ENCODE measurements at regions not wholly inside any gene's neighbourhood (a gene's known extent, or its start where the extent isn't known, plus 50 kb on each side); places are given as distances from the start of the nearest gene placed in this dataset.

DNA sequence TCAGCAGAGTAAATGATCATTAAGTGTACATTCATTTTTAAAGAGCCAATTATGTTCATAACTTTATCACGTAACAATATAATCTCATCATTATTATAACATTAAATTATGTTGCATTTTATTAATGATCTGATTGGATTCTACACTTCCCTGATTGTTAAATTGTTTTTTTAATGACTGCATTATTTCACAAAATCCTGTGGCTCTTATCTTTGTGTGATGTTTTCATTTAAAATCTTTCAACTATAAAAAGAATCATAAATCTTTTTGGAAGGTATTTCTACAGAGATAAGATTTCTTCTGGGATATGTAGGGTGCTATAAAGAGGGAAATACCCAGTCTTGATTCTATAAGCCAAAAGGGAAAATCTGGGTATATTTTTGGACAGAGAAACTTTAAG, 101.7 kb downstream of the ZIC5 start:
- Histone ChIP-seq H3K4me1 (ENCODE audit: insufficient read depth, low read length) (no peaks in the 10 kb centered on the region), H3K36me3 (ENCODE audit: insufficient read depth, low read length) (no peaks in the 10 kb centered on the region), H3K9ac (ENCODE audit: low read length) (no peak overlapping the region), H3K27ac (ENCODE audit: low read depth, low read length) (no peak overlapping the region), H3K27me3 (ENCODE audit: control insufficient read depth in 1 of 2, insufficient read depth in 2 of 2, low read length in 2 of 2) (no peaks in the 10 kb centered on the region), H3K9me3 (ENCODE audit: low read length) (no peaks in the 10 kb centered on the region), H3K4me3 (ENCODE audit: low read depth in 1 of 2, low read length in 2 of 2) (no peak overlapping the region)

DNA sequence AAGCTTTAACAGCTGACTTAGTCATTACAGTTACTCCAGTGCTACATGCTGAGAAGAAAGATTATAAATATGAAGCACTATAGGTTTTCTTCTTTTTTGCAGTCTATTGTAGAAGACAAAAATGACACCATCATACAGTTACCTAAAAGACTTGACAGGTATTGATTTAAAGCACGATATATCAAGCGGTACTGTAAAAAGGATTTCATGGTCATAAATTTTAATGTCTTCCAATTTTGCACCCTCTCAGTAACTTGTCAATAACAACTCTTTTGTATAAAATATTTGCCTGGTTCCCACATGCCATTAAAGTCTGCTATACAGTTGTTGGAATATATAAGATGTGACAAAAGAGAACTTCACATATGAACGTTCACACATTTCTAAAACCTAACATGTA, 102.8 kb downstream of the ZIC5 start:
- Histone ChIP-seq H3K9me3 (ENCODE audit: low read length) (no peaks in the 10 kb centered on the region), H3K36me3 (ENCODE audit: insufficient read depth, low read length) (no peaks in the 10 kb centered on the region), H3K9ac (ENCODE audit: low read length) (no peak overlapping the region), H3K4me3 (ENCODE audit: low read depth in 1 of 2, low read length in 2 of 2) (no peak overlapping the region), H3K27me3 (ENCODE audit: control insufficient read depth in 1 of 2, insufficient read depth in 2 of 2, low read length in 2 of 2) (no peaks in the 10 kb centered on the region), H3K27ac (ENCODE audit: low read depth, low read length) (no peak overlapping the region), H3K4me1 (ENCODE audit: insufficient read depth, low read length) (no peaks in the 10 kb centered on the region)

DNA sequence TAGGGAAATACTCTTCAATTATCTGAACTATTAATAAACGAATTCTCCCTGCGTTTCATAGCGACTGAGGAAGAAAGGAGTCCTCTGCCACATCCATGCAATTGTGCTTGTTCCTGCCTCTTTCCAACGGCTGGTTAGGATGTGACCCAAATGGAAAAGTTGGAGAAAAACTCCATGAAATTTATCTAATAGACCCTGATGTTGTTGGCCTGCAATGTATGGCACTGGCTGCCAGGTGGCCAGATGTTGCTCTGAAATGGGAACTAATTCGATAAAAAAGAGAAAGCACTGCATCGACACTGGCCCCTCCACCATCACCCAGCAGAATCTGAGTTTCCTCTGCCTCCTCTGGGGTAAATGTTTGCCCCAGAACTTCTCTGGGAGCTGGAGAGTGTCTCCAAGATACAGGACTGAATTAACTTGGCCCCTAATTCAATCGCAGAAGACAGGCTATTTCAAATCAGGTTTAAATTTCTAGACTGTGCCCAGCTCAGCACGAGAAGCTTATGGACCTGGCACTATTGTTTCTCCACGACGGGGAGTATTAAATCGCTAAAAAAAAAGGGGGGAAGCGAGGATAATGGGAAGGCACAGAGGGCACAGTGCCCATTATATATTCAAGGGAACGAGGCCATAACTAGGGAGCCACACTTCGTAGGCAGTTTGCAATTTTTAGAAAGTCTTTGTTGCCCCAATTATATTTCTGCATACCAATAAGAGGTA, 103.9 kb downstream of the ZIC5 start:
- no peaks in the 10 kb centered on the region for H3K27me3 ChIP-seq (ENCODE audit: control insufficient read depth in 1 of 2, insufficient read depth in 2 of 2, low read length in 2 of 2)
- no peak overlapping the region for H3K4me3 ChIP-seq (ENCODE audit: low read depth in 1 of 2, low read length in 2 of 2)
- H3K9me3 ChIP-seq (ENCODE audit: low read length) = no peaks in the 10 kb centered on the region
- H3K36me3 ChIP-seq (ENCODE audit: insufficient read depth, low read length) = no peaks in the 10 kb centered on the region
- no peak overlapping the region for H3K9ac ChIP-seq (ENCODE audit: low read length)
- no peaks in the 10 kb centered on the region for H3K4me1 ChIP-seq (ENCODE audit: insufficient read depth, low read length)
- H3K27ac ChIP-seq (ENCODE audit: low read depth, low read length) = no peak overlapping the region

DNA sequence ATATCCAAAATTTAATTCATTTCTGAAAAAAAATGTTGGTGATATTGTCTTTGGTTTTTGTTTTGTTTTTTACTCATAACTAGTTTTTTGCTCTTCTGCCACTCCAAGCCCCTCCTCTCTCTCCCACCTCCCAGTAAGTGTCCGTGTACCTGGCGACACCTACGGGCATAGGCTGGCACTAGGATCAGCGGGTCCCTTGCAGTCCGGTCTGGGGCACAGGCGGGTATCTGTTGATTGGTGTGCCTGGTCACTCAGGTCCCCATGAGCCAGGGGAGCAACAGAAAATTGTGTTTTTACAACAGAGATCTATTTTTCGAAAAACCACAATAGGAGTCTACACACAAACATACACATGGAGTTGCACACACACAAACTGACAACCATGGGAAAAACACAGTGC, 104.8 kb downstream of the ZIC5 start:
- Histone ChIP-seq H3K27ac (ENCODE audit: low read depth, low read length) (no peak overlapping the region), H3K36me3 (ENCODE audit: insufficient read depth, low read length) (no peaks in the 10 kb centered on the region), H3K4me3 (ENCODE audit: low read depth in 1 of 2, low read length in 2 of 2) (no peak overlapping the region), H3K4me1 (ENCODE audit: insufficient read depth, low read length) (no peaks in the 10 kb centered on the region), H3K27me3 (ENCODE audit: control insufficient read depth in 1 of 2, insufficient read depth in 2 of 2, low read length in 2 of 2) (no peaks in the 10 kb centered on the region), H3K9me3 (ENCODE audit: low read length) (no peaks in the 10 kb centered on the region), H3K9ac (ENCODE audit: low read length) (no peak overlapping the region)

DNA sequence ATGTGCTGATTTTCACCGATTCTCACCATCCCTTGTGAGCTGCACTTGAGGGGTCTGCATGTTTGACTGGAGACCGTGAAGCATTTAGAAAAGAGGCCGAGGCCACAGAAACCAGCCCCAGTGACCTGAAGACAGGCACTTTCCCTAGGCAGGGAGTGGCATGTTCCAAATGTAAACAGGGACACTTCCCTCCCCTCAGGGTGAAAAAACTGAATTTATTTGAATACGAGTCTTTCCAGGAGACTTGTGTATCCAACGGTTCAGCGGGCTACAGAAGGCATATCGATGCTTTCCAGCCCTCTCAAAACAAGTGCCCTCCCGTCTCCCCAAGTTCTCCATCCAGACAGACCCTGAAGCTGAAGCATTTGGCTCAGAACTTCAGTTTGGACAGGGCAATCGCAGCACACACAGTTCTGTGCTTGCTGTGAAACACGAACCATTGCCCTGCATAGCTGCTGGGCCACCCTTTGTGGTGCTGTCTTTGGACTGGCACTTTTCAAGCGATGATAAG, 106.1 kb downstream of the ZIC5 start:
- Histone ChIP-seq H3K4me3 (ENCODE audit: low read depth in 1 of 2, low read length in 2 of 2) (no peak overlapping the region), H3K4me1 (ENCODE audit: insufficient read depth, low read length) (no peaks in the 10 kb centered on the region), H3K9me3 (ENCODE audit: low read length) (no peaks in the 10 kb centered on the region), H3K36me3 (ENCODE audit: insufficient read depth, low read length) (no peaks in the 10 kb centered on the region), H3K27me3 (ENCODE audit: control insufficient read depth in 1 of 2, insufficient read depth in 2 of 2, low read length in 2 of 2) (no peaks in the 10 kb centered on the region), H3K9ac (ENCODE audit: low read length) (no peak overlapping the region), H3K27ac (ENCODE audit: low read depth, low read length) (no peak overlapping the region)

DNA sequence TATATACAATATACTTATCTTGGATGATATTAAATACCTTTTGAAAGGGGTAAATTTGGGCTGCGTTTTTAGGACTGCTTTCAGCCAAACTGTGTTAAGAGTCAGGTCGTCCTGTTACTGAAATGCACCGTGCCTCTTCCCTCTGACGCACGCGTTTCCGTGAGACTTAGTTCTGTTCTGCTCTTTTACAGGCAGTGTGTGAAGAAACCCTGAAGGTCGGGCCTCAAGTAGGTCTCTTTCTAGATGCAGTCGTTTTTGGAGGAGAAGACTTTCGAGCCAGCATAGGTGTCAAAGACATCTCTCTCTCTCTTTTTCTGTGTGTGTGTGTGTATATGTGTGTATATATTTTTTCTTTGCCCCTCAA, 107.0 kb downstream of the ZIC5 start:
- Histone ChIP-seq H3K9ac (ENCODE audit: low read length) (no peak overlapping the region), H3K27ac (ENCODE audit: low read depth, low read length) (no peak overlapping the region), H3K9me3 (ENCODE audit: low read length) (no peaks in the 10 kb centered on the region), H3K4me3 (ENCODE audit: low read depth in 1 of 2, low read length in 2 of 2) (no peak overlapping the region), H3K27me3 (ENCODE audit: control insufficient read depth in 1 of 2, insufficient read depth in 2 of 2, low read length in 2 of 2) (no peaks in the 10 kb centered on the region), H3K4me1 (ENCODE audit: insufficient read depth, low read length) (no peaks in the 10 kb centered on the region), H3K36me3 (ENCODE audit: insufficient read depth, low read length) (no peaks in the 10 kb centered on the region)

DNA sequence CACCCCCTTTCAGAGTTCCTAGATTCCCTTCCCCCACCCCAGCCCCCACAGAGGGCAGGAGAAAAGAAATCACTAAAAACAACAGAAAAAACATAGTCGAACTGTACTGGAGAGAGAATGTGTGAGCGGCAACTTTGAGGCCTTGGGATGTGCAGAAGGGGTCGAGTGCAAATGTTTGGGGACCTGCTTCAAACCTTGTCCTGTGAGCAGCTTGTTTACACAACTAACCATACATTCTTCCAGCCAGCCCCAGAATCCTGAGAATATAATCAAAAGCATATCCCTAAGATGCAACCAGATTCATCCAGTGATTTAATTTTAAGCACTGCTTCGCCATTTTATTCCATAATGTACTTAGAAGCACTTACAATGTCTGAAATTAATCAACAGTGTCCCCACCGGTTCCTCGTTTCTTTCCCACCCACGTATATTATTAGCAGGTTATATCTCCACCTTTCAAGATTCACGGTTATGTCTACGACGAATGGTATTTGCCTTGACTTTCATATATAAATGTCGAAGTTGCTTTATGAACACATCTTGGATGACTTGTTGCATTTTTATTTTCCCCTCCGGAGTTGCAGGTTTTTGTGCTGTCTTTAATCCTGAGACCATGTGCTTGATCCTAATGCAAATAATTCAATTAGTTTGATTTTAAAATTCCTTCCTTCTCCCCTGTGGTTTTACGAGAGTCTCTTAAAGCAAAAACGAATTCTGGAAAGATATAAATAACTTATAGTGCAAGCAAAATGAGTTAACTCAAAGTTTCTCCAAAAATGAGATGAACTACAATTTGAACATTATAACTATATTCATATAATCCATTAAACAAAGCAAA, 107.6 kb downstream of the ZIC5 start:
- H3K4me3 ChIP-seq (ENCODE audit: low read depth in 1 of 2, low read length in 2 of 2) = no peak overlapping the region

DNA sequence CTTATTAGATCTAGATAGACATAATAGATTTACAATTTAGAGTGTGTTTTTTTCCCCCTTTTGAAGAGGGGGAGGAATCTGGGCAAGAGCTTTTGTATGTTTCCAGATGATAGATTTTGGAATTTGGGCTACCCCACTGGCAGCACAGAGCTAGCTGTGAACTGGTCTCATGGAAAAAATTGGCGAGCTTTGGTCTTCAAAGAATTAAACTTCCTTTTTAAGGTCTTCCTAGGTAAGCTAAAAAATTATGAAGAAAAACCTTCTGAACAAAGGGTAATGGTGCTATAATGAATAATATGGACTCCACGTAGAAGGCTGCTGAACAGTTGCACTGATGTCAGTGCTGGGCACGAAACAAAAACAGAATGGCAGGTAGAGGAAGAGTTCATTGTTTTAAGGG, 109.3 kb downstream of the ZIC5 start:
- H3K4me1 ChIP-seq (ENCODE audit: insufficient read depth, low read length) = no peaks in the 10 kb centered on the region
- no peaks in the 10 kb centered on the region for H3K9me3 ChIP-seq (ENCODE audit: low read length)
- H3K36me3 ChIP-seq (ENCODE audit: insufficient read depth, low read length) = no peaks in the 10 kb centered on the region
- no peaks in the 10 kb centered on the region for H3K27me3 ChIP-seq (ENCODE audit: control insufficient read depth in 1 of 2, insufficient read depth in 2 of 2, low read length in 2 of 2)
- H3K9ac ChIP-seq (ENCODE audit: low read length) = no peak overlapping the region
- H3K27ac ChIP-seq (ENCODE audit: low read depth, low read length) = no peak overlapping the region
- H3K4me3 ChIP-seq (ENCODE audit: low read depth in 1 of 2, low read length in 2 of 2) = no peak overlapping the region

More for the DNA sequence above, 107.6 kb downstream of the ZIC5 start:
- Histone ChIP-seq H3K4me1 (ENCODE audit: insufficient read depth, low read length) (no peaks in the 10 kb centered on the region), H3K9ac (ENCODE audit: low read length) (no peak overlapping the region), H3K9me3 (ENCODE audit: low read length) (no peaks in the 10 kb centered on the region), H3K27me3 (ENCODE audit: control insufficient read depth in 1 of 2, insufficient read depth in 2 of 2, low read length in 2 of 2) (no peaks in the 10 kb centered on the region), H3K36me3 (ENCODE audit: insufficient read depth, low read length) (no peaks in the 10 kb centered on the region), H3K27ac (ENCODE audit: low read depth, low read length) (no peak overlapping the region)

DNA sequence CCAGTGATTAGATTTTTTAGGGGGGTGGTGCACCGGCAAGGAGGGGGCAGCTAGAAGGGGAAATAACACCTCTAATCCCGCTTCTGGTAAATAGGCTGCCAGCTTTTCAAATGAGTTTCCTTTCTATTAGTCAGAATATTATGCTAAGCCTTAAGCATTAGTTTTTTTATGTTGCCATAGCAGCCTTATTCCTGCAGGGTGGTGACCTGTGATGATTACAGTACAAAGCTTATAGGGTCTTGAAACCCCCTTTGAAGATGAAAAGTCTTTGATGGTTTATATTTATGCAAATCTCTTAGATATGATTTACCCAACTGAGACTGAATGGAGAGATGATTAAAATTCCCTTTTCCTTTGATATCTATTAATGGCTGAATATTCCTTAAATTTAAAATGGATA, 109.8 kb downstream of the ZIC5 start:
- no peak overlapping the region for H3K4me3 ChIP-seq (ENCODE audit: low read depth in 1 of 2, low read length in 2 of 2)
- no peak overlapping the region for H3K9ac ChIP-seq (ENCODE audit: low read length)
- no peak overlapping the region for H3K27ac ChIP-seq (ENCODE audit: low read depth, low read length)
- no peaks in the 10 kb centered on the region for H3K4me1 ChIP-seq (ENCODE audit: insufficient read depth, low read length)
- no peaks in the 10 kb centered on the region for H3K9me3 ChIP-seq (ENCODE audit: low read length)
- no peaks in the 10 kb centered on the region for H3K27me3 ChIP-seq (ENCODE audit: control insufficient read depth in 1 of 2, insufficient read depth in 2 of 2, low read length in 2 of 2)
- no peaks in the 10 kb centered on the region for H3K36me3 ChIP-seq (ENCODE audit: insufficient read depth, low read length)

DNA sequence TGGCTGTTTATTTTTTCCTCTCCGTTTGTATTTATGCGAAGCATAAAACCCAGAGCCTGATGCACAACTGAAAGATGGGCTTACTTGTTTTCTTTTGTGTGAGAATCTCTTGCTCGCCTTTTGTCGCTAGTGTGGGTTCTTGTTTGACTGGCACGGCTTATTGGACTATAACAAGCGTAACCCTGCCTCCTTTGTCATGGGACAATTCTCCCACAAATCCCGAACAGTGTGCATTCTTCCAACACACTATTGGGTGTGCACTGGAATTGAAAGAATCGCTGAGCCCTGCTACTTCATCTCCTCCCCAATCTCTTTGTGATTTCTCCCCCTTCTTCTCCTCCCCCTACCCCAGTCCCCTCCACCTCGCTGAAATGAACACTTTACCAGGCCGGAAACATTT, 110.8 kb downstream of the ZIC5 start:
- no peak overlapping the region for H3K27ac ChIP-seq (ENCODE audit: low read depth, low read length)
- no peaks in the 10 kb centered on the region for H3K36me3 ChIP-seq (ENCODE audit: insufficient read depth, low read length)
- H3K4me3 ChIP-seq (ENCODE audit: low read depth in 1 of 2, low read length in 2 of 2) = no peak overlapping the region
- H3K4me1 ChIP-seq (ENCODE audit: insufficient read depth, low read length) = no peaks in the 10 kb centered on the region
- no peak overlapping the region for H3K9ac ChIP-seq (ENCODE audit: low read length)
- no peaks in the 10 kb centered on the region for H3K27me3 ChIP-seq (ENCODE audit: control insufficient read depth in 1 of 2, insufficient read depth in 2 of 2, low read length in 2 of 2)
- H3K9me3 ChIP-seq (ENCODE audit: low read length) = no peaks in the 10 kb centered on the region

DNA sequence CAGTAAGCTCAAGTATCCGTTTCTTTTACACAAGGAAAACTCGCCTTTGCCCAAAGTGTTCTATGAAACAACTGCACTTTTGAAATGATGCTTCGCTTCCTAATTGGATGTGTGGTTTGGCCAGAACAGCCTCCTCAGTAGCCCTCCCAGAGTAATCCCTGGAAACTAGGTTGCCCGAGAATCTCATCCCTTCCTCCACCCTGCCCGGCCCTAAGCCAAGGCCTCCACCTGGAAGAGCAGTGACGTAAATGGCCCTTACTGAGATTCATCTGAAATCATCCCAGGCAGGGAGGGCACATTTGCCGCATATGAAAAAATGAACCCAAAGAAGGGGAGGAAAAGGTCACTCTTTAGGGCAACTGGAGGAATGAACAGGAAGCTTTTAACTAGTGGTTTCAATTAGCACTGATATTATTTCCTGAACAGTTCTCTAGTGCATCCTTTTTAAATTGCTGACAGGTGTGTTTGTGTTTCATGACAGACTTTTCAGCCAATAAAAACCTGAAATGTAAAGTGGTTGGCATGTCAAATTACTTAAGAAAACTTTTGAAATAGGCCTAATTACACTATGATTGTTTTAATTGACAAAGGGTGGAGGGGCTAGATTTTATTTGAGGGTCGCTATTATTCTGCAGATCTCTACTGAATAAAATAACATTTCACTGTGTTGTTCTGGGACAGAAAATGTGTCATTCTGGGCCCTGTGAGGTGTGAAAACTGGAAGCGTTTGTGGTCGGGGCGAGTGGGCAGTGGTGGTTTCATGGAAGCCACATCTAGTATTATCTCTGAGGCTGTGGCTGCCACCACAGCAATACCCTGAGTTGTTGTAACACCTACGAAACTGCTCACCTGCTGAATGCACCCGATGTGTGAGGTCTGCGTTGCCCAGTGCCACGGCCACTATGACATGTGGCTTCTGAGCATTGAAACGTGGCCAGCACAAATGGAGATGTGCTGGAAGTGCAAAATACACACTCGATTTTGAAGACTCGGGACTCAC, 112.1 kb downstream of the ZIC5 start:
- Histone ChIP-seq H3K27ac (ENCODE audit: low read depth, low read length) (no peak overlapping the region), H3K4me3 (ENCODE audit: low read depth in 1 of 2, low read length in 2 of 2) (no peak overlapping the region), H3K9me3 (ENCODE audit: low read length) (no peaks in the 10 kb centered on the region), H3K27me3 (ENCODE audit: control insufficient read depth in 1 of 2, insufficient read depth in 2 of 2, low read length in 2 of 2) (no peaks in the 10 kb centered on the region), H3K36me3 (ENCODE audit: insufficient read depth, low read length) (no peaks in the 10 kb centered on the region), H3K9ac (ENCODE audit: low read length) (no peak overlapping the region), H3K4me1 (ENCODE audit: insufficient read depth, low read length) (no peaks in the 10 kb centered on the region)

All from muscle layer of colon (tissue), 2 donors.